HG03457 (cell line): ENCODE measurements at regions not wholly inside any gene's neighbourhood (a gene's known extent, or its start where the extent isn't known, plus 50 kb on each side); places are given as distances from the start of the nearest gene placed in this dataset.

Experiments
- ATAC-seq: cut with Tn5 transposase; IDR thresholded peaks from one replicate; pipeline ENCODE4 v1.9.1; 2021; ENCODE audit warnings: moderate number of reproducible peaks; ENCODE audit not compliant: unreplicated experiment

DNA sequence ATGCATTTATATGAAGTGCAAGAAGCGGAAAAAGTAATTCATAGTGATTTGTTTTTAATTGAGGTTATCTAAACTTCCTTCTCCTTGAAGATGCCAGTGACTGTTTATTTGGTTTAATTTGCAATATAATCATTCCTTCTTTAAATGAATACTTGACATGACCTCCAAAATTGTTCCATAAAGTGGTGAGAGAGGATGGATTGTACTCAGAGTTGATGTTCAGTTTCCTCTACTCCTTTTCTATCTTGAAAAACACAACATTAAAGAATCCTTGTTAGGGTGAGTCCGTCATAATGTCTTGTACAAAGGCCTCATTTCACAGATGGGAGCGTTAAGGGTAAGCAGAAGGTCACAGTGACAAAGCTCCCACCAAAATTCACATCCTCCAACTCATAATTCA, 756.1 kb upstream of the KLHL29 start:
- no peak for ATAC-seq

DNA sequence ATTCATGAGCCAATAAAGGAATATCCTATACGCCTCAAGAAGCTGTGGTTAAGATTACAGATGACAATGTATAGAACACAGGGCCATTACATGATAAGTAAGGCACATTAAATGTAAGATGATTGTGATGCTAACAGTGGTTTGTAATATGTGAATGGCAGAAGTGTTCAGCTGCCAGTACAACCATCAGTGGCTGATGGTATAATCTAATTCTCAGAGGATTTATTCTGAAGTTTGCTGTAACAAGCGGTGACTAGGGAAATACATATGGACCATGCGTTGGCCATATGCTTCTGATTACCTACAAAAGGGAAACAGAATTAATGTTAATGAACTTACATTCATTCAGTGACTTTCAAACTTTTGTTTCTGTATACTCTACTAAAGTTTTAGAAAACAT, 750.8 kb upstream of the KLHL29 start:
- no peak for ATAC-seq

DNA sequence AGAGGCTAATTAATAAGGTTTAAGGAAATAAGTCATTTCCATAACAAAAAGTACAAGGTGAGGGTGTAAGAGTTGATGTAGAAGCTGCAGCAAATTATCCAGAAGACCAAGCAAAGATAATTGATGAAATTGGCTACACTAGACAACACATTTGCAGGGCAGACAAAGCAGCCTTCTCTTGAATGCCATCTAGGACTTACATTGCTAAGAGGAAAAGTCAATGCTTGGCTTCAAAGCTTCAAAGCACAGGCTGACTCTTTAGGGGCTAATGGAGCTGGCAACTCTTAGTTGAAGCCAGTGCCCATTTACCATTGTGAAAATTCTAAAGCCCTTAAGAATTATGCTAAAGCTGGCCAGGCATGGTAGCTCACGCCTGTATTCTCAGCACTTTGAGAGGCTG, 728.6 kb upstream of the KLHL29 start:
- no peak for ATAC-seq

DNA sequence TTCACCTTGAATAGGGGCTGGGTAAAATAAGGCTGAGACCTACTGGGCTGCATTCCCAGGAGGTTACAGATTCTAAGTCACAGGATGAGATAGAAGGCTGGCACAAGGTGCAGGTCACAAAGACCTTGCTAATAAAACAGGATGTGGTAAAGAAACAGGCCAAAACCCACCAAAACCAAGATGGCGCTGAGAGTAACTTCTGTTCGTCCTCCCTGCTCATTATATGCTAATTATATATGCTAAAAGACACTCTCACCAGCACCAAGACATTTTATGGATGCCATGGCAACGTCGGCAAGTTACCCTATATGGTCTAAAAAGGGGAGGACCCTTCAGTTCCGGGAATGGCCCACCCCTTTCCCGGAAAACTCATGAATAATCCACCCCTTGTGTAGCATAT, 711.5 kb upstream of the KLHL29 start:
- ATAC-seq: no peak

DNA sequence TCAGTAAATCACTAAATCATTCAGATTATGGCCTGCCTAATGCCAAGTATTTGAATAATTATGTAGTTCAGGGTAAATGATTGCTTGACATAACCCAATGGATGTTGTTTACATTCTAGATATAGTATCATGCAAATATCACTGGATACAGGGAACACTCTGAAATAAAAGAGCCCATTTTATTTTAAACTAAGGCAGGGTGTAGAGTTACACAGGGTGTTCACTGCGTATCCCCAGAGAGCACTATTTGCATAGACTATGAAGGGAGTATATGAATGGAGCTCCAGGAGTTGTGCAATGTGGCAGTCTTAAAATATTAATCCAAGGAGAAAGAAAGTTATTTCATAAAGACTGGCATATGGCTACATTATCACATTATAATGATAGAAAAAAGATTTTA, 701.1 kb upstream of the KLHL29 start:
- ATAC-seq: no peak

DNA sequence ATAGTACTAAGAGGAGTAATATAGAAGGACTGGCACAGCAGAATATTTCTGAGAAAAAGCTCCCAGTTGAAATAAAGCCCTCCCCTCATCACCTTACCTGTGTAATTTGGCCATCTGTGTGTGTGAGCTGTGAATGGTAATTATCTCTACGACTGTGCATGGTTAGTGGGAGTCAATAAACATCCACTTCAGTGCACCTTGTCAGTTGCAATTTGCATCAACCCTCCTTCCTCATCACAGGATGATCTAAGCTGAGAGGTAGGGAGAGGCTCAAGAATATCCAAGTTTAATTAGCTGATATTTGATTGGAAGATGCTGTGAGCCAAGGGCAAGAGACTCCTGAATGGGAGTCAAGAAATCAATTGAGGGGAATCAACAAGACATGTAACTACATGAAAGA, 694.9 kb upstream of the KLHL29 start:
- no peak for ATAC-seq

DNA sequence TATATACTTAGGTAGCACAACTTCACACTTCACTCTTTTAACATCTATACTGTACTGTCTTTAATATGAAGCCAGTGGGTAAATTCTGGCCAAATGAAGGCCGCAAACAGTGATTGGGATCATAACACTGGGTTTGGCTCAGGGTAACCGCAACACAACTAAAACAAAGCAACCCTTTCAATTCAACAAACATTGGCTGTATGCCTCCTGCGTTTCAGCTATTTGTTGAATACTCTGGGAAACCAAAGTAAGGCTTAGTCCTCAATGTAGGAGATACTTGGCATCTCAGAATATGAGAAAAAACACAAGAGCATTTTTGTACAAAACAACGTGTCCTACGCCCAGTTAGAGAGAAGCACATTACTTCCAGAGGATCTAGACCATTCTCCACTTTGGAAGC, 693.3 kb upstream of the KLHL29 start:
- ATAC-seq: no peak

DNA sequence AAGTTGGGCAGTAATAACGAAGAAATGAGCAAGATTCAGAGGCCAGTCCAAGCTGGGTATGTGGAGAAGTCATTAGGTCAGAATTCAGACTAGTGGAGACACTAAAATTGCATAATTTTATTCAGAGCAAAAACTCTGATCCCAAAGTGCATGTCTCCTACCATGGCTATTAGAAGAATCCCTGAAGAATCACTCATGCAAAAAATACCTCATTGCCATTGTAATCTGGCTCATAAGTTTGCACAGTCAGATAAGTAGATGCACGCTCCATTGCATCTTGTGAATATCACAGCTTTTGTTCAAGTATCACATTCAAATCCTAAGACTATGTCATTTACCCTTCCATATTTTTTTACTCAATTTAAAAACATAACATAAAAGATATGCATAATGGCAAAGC, 692.2 kb upstream of the KLHL29 start:
- ATAC-seq: no peak

DNA sequence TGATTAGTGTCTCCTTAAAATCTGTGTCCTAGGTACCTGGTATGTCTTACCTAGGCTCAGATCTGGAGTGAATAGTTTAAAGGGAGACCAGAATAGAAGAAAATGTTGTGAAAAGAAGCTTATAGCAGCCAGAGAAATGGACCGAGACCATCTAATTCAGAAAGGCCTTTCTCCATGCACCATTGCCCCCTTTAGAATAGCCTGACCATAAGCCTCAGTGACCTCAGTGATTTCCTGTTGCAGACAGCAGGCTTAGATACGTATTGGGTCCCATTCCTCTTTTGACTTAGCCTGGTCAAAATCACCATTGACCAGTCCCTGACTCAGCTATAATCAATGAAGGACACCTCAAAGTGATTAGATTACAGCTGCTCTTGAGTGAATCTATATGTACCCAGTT, 690.7 kb upstream of the KLHL29 start:
- no peak for ATAC-seq

DNA sequence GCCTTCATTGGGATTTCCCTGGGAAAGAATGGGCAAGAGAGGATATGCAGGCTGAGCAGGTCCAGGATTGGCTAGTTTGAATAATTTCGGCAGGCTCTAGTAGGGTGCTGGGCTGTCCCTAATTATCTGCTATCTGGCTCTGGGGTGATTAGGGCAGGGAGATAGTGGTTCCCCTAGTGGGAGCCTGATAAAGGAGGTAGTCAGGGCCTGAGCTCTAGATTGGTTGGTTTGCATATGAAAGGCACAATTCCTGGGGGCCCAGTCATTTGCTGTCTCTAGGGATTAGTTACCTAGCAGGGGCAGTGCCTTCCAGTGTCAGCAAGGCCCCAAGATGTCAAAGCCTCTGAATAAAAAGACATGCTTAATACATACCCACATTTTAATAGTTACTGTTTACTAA, 690.1 kb upstream of the KLHL29 start:
- no peak for ATAC-seq

DNA sequence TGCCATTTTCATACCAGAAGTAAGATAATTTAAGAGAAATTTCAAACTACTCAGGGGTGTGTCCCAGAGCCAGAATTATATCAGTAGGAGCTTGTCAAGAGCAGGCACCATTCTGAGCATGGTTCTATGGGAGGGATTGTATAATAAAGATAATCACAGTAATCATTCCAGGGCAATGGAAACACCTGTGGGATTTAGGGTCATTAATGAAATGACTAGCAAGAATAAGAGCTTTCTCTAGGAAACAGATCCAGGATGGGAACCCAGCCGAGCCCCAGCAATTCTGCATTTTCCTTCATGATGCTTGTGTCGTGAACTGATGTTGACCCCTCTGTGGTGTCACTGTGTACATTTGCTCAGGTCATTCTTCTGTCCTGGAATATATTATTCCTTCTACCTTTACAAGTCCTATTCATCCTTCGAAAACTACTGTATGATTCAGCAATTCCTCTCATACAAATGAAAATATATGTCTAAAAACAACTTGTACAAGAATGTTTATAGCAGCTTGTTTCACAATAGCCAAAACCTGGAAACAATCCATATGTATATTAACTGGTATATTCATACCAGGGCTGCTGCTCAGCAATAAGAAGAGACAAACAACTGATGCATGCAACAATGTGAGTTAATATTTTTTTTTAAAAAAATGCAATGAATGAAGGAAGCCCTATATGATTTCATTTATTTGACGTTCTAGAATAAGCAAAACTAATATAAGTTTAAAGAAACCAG, 687.8 kb upstream of the KLHL29 start:
- no peak for ATAC-seq

DNA sequence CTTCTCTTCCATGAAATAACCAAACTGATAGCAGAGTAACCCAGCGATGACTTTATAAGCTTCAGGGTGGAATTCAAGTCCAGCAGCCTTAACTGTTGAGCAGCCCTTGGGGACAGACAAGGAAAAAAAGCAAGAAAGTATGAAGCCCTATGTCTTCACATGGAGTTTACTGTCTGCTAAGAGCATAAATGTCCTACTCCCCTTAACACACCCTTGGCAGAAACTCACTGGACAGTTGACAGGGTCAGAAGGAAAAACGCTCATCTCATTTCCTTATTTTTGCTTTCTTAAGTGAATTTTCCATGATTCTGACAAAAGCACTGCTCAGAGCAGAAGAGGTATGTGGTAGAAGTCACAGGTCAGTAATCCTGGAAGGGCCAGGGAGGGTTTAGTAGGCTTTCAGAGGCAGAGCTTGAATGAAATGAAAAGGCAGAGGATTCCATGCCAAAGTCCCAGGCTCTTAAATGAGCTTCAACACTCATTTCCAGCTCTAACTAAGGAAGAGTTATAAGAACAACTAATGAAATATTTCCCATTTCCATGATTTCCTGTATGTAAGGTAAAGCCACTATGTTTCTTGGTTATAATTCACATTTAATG, 683.3 kb upstream of the KLHL29 start:
- ATAC-seq: no peak

DNA sequence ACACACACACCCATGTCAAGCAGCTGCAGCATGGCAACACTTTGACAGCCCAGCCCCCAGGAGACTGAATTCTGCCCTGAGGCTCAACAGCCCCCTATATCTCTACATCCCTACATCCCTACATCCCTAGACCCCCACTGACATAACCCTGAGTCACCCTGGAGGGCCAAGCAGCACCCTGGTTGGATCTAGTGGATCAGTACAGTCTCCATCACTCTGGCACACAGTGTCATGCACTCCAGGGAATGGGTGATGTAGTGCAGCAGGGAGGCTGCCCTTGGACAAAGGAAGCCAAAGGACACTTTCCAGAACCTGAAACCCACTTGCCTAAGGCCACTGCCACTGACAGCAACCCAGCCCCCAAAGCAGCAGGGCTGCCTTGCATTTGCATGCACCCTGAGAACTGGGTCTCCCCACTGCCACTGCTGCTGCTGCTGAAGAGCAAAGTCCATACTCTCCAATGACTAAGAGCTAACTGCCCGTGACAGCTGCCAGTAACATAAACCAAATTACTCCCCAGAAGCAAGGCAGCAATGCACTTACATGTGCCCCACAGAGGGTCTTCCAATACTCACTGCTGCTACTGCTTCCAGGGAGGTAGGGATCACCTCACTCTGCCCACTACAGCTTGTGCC, 681.6 kb upstream of the KLHL29 start:
- no peak for ATAC-seq

DNA sequence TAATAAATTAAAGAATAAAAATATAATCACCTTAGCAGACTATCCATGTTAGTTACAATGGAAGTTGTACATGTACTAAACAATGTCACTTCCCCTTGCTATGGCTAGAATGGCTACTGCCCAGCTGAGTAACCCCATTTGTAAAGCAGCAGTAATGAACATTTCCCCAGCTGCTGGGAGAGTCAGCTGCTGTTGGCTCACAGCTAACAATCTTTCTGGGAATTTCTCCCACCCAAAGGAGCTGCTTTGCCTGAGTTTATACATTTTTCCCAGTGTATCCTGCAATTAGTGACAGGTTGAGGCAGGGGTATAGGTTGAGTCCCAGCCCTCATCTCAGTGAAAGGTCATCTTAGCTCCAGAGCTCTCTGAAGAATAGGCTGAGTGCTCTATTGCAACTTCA, 665.6 kb upstream of the KLHL29 start:
- no peak for ATAC-seq

DNA sequence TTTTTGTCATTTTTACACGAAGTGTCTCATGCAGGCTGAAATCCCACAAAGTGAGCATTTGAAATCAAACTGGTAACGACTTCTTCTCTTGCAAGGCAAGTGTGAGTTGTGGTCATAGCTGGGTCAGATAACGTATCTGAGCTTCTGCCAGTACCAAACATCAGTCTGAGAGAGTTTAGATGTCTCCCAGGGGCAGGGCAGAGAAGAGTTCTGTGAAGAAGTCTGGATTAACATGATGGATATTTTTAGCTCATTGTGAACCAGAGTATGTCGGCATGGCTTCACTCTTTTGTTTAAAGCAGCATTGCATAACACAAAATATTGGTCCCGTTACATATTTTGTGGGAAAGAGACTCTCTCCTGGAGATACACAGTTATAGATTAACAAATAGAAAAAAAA, 655.5 kb upstream of the KLHL29 start:
- ATAC-seq: no peak

DNA sequence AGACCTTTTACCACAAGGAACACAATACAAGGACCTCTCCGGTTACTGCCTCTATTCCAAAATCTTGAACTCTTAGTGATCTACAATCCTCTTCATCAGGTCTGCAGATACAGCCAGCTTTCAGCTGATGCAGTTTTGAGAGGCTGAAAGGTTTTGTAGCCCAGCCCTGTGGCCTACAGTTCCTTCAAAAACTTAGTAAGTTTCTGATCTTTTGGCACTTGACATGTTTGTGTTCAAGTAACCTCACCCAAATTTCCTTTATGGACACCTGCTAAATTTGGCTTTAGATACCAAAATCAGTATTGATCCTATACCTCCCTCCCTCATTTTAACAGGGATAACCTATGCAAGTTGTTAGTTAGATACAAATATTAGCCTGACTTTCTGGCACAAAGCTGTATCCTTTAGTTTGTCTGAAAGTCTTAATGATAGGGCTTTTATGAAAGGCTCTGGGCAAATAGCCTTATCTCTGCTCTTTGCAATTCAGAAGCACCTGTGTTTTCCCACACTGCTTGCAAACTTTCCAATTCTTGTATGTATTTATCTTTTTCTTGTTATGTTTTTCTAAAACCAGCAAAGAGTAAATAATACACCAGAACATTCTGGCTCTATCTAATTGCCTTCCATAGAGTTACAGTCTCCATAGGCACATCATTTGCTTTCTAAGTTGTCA, 650.5 kb upstream of the KLHL29 start:
- ATAC-seq: no peak

DNA sequence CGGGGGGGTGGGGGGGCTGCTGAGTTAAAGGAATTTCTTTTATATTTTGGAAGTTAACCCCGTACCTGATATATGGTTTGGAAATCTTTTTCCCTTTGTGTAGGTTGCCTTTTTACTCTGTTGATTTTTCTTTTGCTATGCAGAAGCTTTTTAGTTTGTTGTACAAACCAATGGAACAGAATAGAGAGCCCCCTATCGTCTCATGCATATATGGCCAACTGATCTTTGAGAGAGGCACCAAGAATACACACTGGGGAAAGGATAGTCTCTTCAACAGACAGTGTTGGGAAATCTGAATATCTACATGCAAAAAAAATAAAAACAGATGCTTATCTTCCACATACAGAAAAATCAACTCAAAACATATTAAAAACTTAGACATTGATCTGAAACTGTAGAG, 647.8 kb upstream of the KLHL29 start:
- no peak for ATAC-seq

DNA sequence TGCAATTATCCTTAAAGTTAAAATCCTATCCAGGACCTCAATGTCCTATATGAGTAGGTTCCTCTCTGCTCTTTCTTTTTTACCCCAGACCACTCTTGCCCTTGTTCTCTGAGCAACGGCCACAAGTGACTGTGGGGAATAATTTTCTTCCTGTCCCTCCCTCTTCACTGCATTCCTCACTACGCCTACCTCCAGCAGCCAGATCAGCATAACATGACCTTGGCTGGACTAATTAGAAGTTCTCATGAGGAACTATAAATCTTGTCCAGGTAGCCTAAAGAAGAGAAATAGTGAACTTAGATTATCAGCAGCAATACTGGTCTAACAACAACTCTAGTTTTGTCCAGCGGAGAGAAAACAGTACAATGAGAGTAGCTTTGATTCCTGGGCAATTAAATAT, 643.8 kb upstream of the KLHL29 start:
- ATAC-seq: no peak

DNA sequence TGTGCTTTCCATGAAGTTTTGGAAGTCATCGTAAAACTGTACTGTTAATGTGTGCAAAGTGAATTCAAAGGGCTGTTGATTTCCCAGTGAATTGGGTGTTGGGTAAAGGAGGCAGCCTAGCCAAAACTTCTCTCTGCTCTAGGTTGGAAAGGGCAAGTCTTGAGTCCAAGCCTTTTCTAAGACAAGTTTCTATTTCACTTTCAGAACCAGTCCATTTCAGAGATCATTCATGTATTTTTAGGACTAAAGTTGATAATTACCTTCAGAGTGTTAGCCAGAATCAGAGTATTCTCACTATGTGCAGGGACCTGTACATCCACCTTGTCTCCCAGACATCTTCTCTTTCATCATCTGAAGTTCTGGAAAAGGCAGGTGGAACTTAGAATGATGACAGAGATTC, 636.1 kb upstream of the KLHL29 start:
- peak; percentile 87 for ATAC-seq

DNA sequence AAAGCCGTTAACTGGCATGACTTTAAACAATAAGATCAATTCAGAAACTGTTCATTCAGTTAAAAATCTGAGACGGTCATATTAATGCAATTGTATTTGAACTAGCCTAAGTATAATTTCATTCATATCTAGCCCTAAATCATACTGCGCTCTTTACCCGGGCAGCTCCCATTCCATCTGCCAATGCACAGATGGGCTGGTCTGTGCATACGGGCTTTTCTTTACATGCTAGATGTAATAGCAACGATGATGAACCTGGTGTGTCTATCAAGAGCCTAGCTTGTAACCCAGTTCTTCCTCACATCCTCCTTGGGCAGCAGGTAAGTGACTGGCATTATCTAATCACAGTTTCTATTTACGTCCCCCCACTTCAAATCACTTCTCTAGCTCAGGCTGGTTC, 631.5 kb upstream of the KLHL29 start:
- no peak for ATAC-seq

DNA sequence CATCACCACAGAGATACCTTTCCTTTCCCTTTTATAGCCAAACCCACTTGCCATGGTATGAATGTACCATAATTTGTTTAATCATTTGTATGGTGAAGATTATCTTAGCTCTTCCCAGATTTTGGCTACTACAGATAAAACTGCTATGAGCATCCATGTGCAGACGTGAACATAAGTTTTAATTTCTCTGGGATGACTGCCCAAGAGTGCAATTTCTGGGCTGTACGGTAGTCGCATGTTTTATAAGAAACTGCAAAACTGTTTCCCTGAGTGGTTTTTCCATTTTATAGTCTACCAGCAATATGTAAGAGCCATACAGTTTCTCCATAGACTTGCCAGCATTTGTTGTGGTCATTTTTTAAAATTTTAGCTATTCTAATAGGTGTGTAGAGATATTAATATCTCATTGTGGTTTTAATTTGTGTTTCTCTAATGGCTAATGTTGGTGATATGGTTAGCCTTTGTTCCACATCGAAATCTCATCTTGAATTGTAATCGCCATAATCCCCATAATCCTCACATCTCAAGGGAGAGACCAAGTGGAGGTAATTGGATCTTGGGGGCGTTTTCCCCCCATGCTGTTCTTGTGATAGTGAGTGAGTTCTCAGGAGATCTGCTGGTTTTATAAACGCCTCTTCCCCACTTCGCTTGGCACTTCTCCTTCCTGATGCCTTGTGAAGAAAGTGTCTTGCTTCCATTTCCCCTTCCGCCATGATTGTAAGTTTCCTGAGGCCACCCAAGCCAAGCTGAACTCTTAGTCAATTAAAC, 628.5 kb upstream of the KLHL29 start:
- ATAC-seq: no peak
